Astrocyte (in vitro differentiated cells and primary cell): ENCODE measurements at regions not wholly inside any gene's neighbourhood (a gene's known extent, or its start where the extent isn't known, plus 50 kb on each side); places are given as distances from the start of the nearest gene placed in this dataset.

Experiments
- DNase-seq: peaks from one replicate; pipeline ENCODE4 v3.0.0-alpha.2; 2010; ENCODE audit warnings: low read depth
- FAIRE-seq: peaks from 2 replicates; lab custom pipeline; 2011; peaks lifted over from hg19 to GRCh38; lab: Jason Lieb, UNC
- H2AFZ ChIP-seq: 2 replicates; pipeline ENCODE4 v1.6.0; 2012; ENCODE audit warnings: low read depth, low read length, inconsistent platforms
- H3K27ac ChIP-seq: 2 replicates; pipeline ENCODE4 v1.5.1; 2011; ENCODE audit warnings: low read depth, low read length, inconsistent platforms
- H3K27me3 ChIP-seq: 2 replicates; pipeline ENCODE4 v1.6.0; 2011; ENCODE audit warnings: low read length, inconsistent platforms; ENCODE audit not compliant: insufficient read depth
- H3K36me3 ChIP-seq: 2 replicates; pipeline ENCODE4 v1.5.1; 2011; ENCODE audit warnings: low read length, inconsistent platforms; ENCODE audit not compliant: insufficient read depth
- H3K4me1 ChIP-seq: 2 replicates; pipeline ENCODE4 v1.5.1; 2011; ENCODE audit warnings: low read length, inconsistent platforms; ENCODE audit not compliant: insufficient read depth
- H3K4me2 ChIP-seq: 2 replicates; pipeline ENCODE4 v1.6.0; 2012; ENCODE audit warnings: low read length, inconsistent platforms
- H3K4me3 ChIP-seq: 2 replicates; pipeline ENCODE4 v1.5.1; 2011; ENCODE audit warnings: low read depth, mild to moderate bottlenecking, low read length, inconsistent platforms; ENCODE audit not compliant: insufficient read depth
- H3K79me2 ChIP-seq: 2 replicates; pipeline ENCODE4 v1.6.0; 2012; ENCODE audit warnings: mild to moderate bottlenecking, low read length, inconsistent platforms; ENCODE audit not compliant: insufficient read depth
- H3K9ac ChIP-seq: 2 replicates; pipeline ENCODE4 v1.6.0; 2012; ENCODE audit warnings: mild to moderate bottlenecking, low read length, inconsistent platforms
- H3K9me3 ChIP-seq: 2 replicates; pipeline ENCODE4 v1.5.1; 2012; ENCODE audit warnings: low read depth, mild to moderate bottlenecking, low read length, inconsistent platforms; ENCODE audit not compliant: insufficient read depth
- H4K20me1 ChIP-seq: 2 replicates; pipeline ENCODE4 v1.6.0; 2012; ENCODE audit warnings: low read length, inconsistent platforms; ENCODE audit not compliant: insufficient read depth
- H3K27ac Mint-ChIP-seq: one replicate; pipeline ENCODE4 v1.8.0; 2021; ENCODE audit warnings: mild to moderate bottlenecking, mixed read lengths; ENCODE audit not compliant: unreplicated experiment
- H3K27me3 Mint-ChIP-seq: one replicate; pipeline ENCODE4 v1.8.0; 2021; ENCODE audit warnings: low read depth, mixed read lengths; ENCODE audit not compliant: unreplicated experiment
- H3K36me3 Mint-ChIP-seq: one replicate; pipeline ENCODE4 v1.8.0; 2021; ENCODE audit warnings: low read depth, mixed read lengths; ENCODE audit not compliant: unreplicated experiment
- H3K4me1 Mint-ChIP-seq: one replicate; pipeline ENCODE4 v1.8.0; 2021; ENCODE audit warnings: low read depth, mixed read lengths; ENCODE audit not compliant: unreplicated experiment
- H3K4me3 Mint-ChIP-seq: one replicate; pipeline ENCODE4 v1.8.0; 2021; ENCODE audit warnings: mild to moderate bottlenecking, moderate library complexity, mixed read lengths; ENCODE audit not compliant: unreplicated experiment
- H3K9me3 Mint-ChIP-seq: one replicate; pipeline ENCODE4 v1.8.0; 2021; ENCODE audit warnings: mild to moderate bottlenecking, mixed read lengths; ENCODE audit not compliant: unreplicated experiment
- CTCF ChIP-seq: IDR thresholded peaks from 2 replicates; pipeline ENCODE4 v1.5.1; 2011; ENCODE audit warnings: low read depth, mild to moderate bottlenecking, inconsistent platforms, low read length, moderate library complexity; ENCODE audit not compliant: insufficient read depth
- EZH2 ChIP-seq: IDR thresholded peaks from 2 replicates; pipeline ENCODE4 v1.6.1; 2012; ENCODE audit warnings: mild to moderate bottlenecking, low read length, inconsistent platforms; ENCODE audit not compliant: insufficient read depth

GRCh38 chr2:60317034-60317386 is 236.4 kb downstream of the BCL11A start:
- Histone ChIP-seq H2AFZ (no peak overlapping the region), H3K27me3 (peaks cover 6% of the 10 kb centered on the region), H3K4me1 (no peaks in the 10 kb centered on the region), H3K4me3 (no peak overlapping the region), H3K36me3 (no peaks in the 10 kb centered on the region), H3K79me2 (no peaks in the 10 kb centered on the region), H3K9me3 (no peaks in the 10 kb centered on the region), H3K27ac (no peak overlapping the region), H3K4me2 (no peak overlapping the region), H3K9ac (no peak overlapping the region), H4K20me1 (no peaks in the 10 kb centered on the region)
- no peak for FAIRE-seq
- Mint-ChIP-seq H3K27me3 (peaks cover 45% of the 10 kb centered on the region), H3K4me1 (no peaks in the 10 kb centered on the region), H3K36me3 (no peaks in the 10 kb centered on the region), H3K27ac (no peak overlapping the region), H3K4me3 (no peak overlapping the region), H3K9me3 (no peaks in the 10 kb centered on the region)
- DNase-seq = no peak
- TF ChIP-seq EZH2 (no peak), CTCF (no peak)

GRCh38 chr2:60316381-60317033 is 236.9 kb downstream of the BCL11A start:
- H3K4me2 ChIP-seq = no peak overlapping the region
- H3K4me1 ChIP-seq = no peaks in the 10 kb centered on the region
- TF ChIP-seq EZH2 (no peak), CTCF (no peak)
- H3K4me3 ChIP-seq = no peak overlapping the region
- H3K36me3 Mint-ChIP-seq = no peaks in the 10 kb centered on the region
- no peak overlapping the region for H3K9ac ChIP-seq
- peaks cover 6% of the 10 kb centered on the region for H3K27me3 ChIP-seq
- H3K36me3 ChIP-seq = no peaks in the 10 kb centered on the region
- H4K20me1 ChIP-seq = no peaks in the 10 kb centered on the region
- no peaks in the 10 kb centered on the region for H3K9me3 ChIP-seq
- no peak overlapping the region for H3K4me3 Mint-ChIP-seq
- no peak overlapping the region for H3K27ac Mint-ChIP-seq
- DNase-seq (no peak), FAIRE-seq (no peak)
- H2AFZ ChIP-seq = no peak overlapping the region
- H3K27ac ChIP-seq = no peak overlapping the region
- no peaks in the 10 kb centered on the region for H3K79me2 ChIP-seq
- no peaks in the 10 kb centered on the region for H3K4me1 Mint-ChIP-seq
- peaks cover 40% of the 10 kb centered on the region for H3K27me3 Mint-ChIP-seq
- no peaks in the 10 kb centered on the region for H3K9me3 Mint-ChIP-seq

GRCh38 chr2:60313470-60314172 is 239.8 kb downstream of the BCL11A start:
- Histone ChIP-seq H3K4me2 (no peak overlapping the region), H2AFZ (no peak overlapping the region), H4K20me1 (no peaks in the 10 kb centered on the region), H3K9ac (no peak overlapping the region), H3K4me1 (no peaks in the 10 kb centered on the region), H3K27me3 (peaks cover 3% of the 10 kb centered on the region), H3K79me2 (no peaks in the 10 kb centered on the region), H3K9me3 (no peaks in the 10 kb centered on the region), H3K4me3 (no peak overlapping the region), H3K27ac (no peak overlapping the region), H3K36me3 (no peaks in the 10 kb centered on the region)
- TF ChIP-seq CTCF = no peak
- TF ChIP-seq EZH2 = no peak
- Mint-ChIP-seq H3K36me3 (no peaks in the 10 kb centered on the region), H3K27ac (no peak overlapping the region), H3K9me3 (no peaks in the 10 kb centered on the region), H3K27me3 (peaks cover 17% of the 10 kb centered on the region), H3K4me1 (peaks cover 2% of the 10 kb centered on the region), H3K4me3 (no peak overlapping the region)
- no peak for FAIRE-seq
- DNase-seq = no peak
